OCI-LY3 (cell line): ENCODE measurements at regions not wholly inside any gene's neighbourhood (a gene's known extent, or its start where the extent isn't known, plus 50 kb on each side); places are given as distances from the start of the nearest gene placed in this dataset.

Experiments used
- EZH2phosphoT487 ChIP-seq: fragments of 200-600 bp; shearing (Covaris generic); IDR thresholded peaks from 2 replicates; pipeline ENCODE4 v1.6.1; 2018; ENCODE audit warnings: antibody characterized with exemption, mixed run types, low read depth
- TF ChIP-seq, protein P1 (sequence below): fragments of 200-600, 300-600 bp; sonication (generic); IDR thresholded peaks from 2 replicates; pipeline ENCODE4 v1.5.1; 2014; ENCODE audit warnings: antibody characterized with exemption, low read length, low read depth

DNA sequence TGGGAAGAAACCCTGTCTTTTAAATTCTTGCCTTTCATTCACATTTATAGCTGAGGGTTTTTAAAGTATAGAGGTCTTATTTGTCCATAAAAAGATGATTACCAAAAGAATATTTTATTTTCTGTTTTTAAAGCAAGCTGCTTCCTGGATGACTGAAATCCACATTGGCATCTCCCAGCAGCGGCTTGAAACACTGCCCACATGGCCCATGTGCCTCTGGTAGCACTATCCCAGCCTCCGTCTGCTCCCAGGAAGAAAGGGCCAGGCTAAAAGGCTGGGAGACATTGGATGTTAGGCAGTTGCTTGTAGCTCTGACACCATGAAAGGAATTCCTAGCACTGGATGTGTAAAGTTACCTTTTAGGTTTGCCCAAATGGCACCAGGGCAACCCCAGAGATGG is 169.9 kb upstream of the CACNA1E start:
- TF ChIP-seq, protein P1, sequence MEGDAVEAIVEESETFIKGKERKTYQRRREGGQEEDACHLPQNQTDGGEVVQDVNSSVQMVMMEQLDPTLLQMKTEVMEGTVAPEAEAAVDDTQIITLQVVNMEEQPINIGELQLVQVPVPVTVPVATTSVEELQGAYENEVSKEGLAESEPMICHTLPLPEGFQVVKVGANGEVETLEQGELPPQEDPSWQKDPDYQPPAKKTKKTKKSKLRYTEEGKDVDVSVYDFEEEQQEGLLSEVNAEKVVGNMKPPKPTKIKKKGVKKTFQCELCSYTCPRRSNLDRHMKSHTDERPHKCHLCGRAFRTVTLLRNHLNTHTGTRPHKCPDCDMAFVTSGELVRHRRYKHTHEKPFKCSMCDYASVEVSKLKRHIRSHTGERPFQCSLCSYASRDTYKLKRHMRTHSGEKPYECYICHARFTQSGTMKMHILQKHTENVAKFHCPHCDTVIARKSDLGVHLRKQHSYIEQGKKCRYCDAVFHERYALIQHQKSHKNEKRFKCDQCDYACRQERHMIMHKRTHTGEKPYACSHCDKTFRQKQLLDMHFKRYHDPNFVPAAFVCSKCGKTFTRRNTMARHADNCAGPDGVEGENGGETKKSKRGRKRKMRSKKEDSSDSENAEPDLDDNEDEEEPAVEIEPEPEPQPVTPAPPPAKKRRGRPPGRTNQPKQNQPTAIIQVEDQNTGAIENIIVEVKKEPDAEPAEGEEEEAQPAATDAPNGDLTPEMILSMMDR, result no peak
- no peak for TF ChIP-seq EZH2phosphoT487
